ENCODE measurements at regions not wholly inside any gene's neighbourhood (a gene's known extent, or its start where the extent isn't known, plus 50 kb on each side); places are given as distances from the start of the nearest gene placed in this dataset.
A peak's percentile ranks its signal among the peaks of the same experiment; 100 is the strongest.

- H3K4me3 ChIP-seq (ENCODE audit: insufficient read depth, low read depth, low read length): no peak overlapping the region
- FAIRE-seq (no peak), DNase-seq (ENCODE audit: low read depth) (no peak)
- no peak overlapping the region for H3K4me2 ChIP-seq (ENCODE audit: low read length)
- no peak overlapping the region for H3K27ac Mint-ChIP-seq (ENCODE audit: unreplicated experiment)
- no peak overlapping the region for H3K9ac ChIP-seq (ENCODE audit: low read length)
- peaks cover 4% of the 10 kb centered on the region for H3K4me1 Mint-ChIP-seq (ENCODE audit: low read depth, unreplicated experiment)
- peaks cover 6% of the 10 kb centered on the region for H3K27me3 Mint-ChIP-seq (ENCODE audit: low read depth, unreplicated experiment)
- no peak overlapping the region for H2AFZ ChIP-seq (ENCODE audit: low read depth, low read length)
- TF ChIP-seq, protein P1, sequence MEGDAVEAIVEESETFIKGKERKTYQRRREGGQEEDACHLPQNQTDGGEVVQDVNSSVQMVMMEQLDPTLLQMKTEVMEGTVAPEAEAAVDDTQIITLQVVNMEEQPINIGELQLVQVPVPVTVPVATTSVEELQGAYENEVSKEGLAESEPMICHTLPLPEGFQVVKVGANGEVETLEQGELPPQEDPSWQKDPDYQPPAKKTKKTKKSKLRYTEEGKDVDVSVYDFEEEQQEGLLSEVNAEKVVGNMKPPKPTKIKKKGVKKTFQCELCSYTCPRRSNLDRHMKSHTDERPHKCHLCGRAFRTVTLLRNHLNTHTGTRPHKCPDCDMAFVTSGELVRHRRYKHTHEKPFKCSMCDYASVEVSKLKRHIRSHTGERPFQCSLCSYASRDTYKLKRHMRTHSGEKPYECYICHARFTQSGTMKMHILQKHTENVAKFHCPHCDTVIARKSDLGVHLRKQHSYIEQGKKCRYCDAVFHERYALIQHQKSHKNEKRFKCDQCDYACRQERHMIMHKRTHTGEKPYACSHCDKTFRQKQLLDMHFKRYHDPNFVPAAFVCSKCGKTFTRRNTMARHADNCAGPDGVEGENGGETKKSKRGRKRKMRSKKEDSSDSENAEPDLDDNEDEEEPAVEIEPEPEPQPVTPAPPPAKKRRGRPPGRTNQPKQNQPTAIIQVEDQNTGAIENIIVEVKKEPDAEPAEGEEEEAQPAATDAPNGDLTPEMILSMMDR (IDR thresholded peaks at IDR 0.05; ENCODE audit: insufficient read depth, low read depth, low read length): no peak
- H3K4me1 ChIP-seq (ENCODE audit: insufficient read depth, low read length): peaks cover 6% of the 10 kb centered on the region
- no peaks in the 10 kb centered on the region for H3K9me3 ChIP-seq (ENCODE audit: insufficient read depth, low read depth, low read length)
- H3K4me3 Mint-ChIP-seq (ENCODE audit: unreplicated experiment): no peak overlapping the region
- no peaks in the 10 kb centered on the region for H3K79me2 ChIP-seq (ENCODE audit: insufficient read depth, low read length)
- no peaks in the 10 kb centered on the region for H3K9me3 Mint-ChIP-seq (ENCODE audit: unreplicated experiment)
- no peaks in the 10 kb centered on the region for H3K36me3 Mint-ChIP-seq (ENCODE audit: low read depth, unreplicated experiment)
- no peaks in the 10 kb centered on the region for H3K27me3 ChIP-seq (ENCODE audit: insufficient read depth, low read length)
- H4K20me1 ChIP-seq (ENCODE audit: insufficient read depth, low read length): no peaks in the 10 kb centered on the region
- no peaks in the 10 kb centered on the region for H3K36me3 ChIP-seq (ENCODE audit: insufficient read depth, low read length)
- H3K27ac ChIP-seq (ENCODE audit: low read depth, low read length): no peak overlapping the region
These were observed 188.2 kb downstream of the TPBG start for GRCh38 chr6:82551831-82552230.

DNA sequence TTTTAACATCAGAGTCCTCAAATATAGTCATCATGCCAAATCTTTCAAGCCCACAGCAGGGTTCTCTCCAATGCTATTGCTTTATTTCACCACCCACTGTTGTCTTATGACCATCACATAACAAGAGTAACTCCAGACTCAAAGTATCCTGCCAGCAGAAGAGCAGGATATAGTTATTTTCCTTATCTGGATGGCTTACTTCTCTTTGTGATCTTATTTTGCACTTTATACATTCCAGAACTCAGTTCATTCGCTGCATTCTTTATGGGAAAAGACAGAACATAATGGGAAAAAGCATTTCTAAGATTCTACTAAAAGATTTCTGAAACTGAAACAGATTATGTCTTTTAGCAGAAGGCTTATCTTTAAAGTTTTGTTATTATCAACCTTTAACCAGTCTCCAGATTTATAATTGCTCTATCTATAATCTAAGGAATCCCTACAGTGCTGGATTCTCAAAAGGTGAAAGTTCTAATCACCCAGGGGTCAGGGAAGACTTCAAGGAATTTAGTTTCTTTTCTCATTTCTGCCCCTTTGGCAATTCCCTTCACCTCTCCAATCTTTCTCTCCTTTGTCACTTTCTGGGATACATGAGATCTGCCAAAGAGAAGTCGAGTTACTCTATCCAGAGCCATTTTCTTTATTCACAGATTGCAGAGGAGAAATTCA, 190.4 kb downstream of the TPBG start:
- DNase-seq (ENCODE audit: low read depth) (no peak), FAIRE-seq (no peak)
- Histone ChIP-seq H4K20me1 (ENCODE audit: insufficient read depth, low read length) (no peaks in the 10 kb centered on the region), H3K79me2 (ENCODE audit: insufficient read depth, low read length) (no peaks in the 10 kb centered on the region), H3K27me3 (ENCODE audit: insufficient read depth, low read length) (no peaks in the 10 kb centered on the region), H3K27ac (ENCODE audit: low read depth, low read length) (no peak overlapping the region), H3K36me3 (ENCODE audit: insufficient read depth, low read length) (no peaks in the 10 kb centered on the region), H3K4me2 (ENCODE audit: low read length) (no peak overlapping the region), H3K9ac (ENCODE audit: low read length) (no peak overlapping the region), H2AFZ (ENCODE audit: low read depth, low read length) (no peak overlapping the region), H3K9me3 (ENCODE audit: insufficient read depth, low read depth, low read length) (no peaks in the 10 kb centered on the region), H3K4me1 (ENCODE audit: insufficient read depth, low read length) (peaks cover 6% of the 10 kb centered on the region), H3K4me3 (ENCODE audit: insufficient read depth, low read depth, low read length) (no peak overlapping the region)
- H3K27ac Mint-ChIP-seq (ENCODE audit: unreplicated experiment): no peak overlapping the region
- no peaks in the 10 kb centered on the region for H3K36me3 Mint-ChIP-seq (ENCODE audit: low read depth, unreplicated experiment)
- peaks cover 6% of the 10 kb centered on the region for H3K27me3 Mint-ChIP-seq (ENCODE audit: low read depth, unreplicated experiment)
- H3K4me3 Mint-ChIP-seq (ENCODE audit: unreplicated experiment): no peak overlapping the region
- peaks cover 4% of the 10 kb centered on the region for H3K4me1 Mint-ChIP-seq (ENCODE audit: low read depth, unreplicated experiment)
- H3K9me3 Mint-ChIP-seq (ENCODE audit: unreplicated experiment): no peaks in the 10 kb centered on the region
- TF ChIP-seq EZH2 (IDR thresholded peaks at IDR 0.05; ENCODE audit: insufficient read depth, low read length): no peak
- TF ChIP-seq, protein P1 (IDR thresholded peaks at IDR 0.05; ENCODE audit: insufficient read depth, low read depth, low read length): no peak

DNA sequence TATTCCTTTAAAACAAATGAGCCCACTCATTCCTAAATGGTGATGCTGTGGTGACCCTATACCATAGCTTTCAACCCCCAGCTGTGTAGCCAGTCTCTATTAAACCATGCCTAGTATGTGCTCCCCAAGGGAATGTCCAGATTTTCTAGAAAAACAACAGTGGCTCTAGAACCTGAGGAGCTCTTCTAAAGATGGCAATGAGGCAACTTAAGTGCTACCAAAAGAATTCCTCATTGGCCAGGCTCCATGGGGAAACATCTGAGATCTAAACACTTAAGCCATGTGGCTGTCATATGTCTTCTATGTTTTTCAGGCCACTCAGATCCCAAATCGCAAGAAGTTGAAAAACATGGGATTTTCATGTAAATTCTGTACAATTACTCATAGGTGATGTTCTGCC, 191.0 kb downstream of the TPBG start:
- H3K4me3 Mint-ChIP-seq (ENCODE audit: unreplicated experiment): no peak overlapping the region
- peaks cover 6% of the 10 kb centered on the region for H3K4me1 ChIP-seq (ENCODE audit: insufficient read depth, low read length)
- no peak overlapping the region for H3K9ac ChIP-seq (ENCODE audit: low read length)
- H3K4me1 Mint-ChIP-seq (ENCODE audit: low read depth, unreplicated experiment): peaks cover 4% of the 10 kb centered on the region
- H4K20me1 ChIP-seq (ENCODE audit: insufficient read depth, low read length): no peaks in the 10 kb centered on the region
- FAIRE-seq (no peak), DNase-seq (ENCODE audit: low read depth) (peak; percentile 21)
- no peaks in the 10 kb centered on the region for H3K36me3 Mint-ChIP-seq (ENCODE audit: low read depth, unreplicated experiment)
- H3K79me2 ChIP-seq (ENCODE audit: insufficient read depth, low read length): no peaks in the 10 kb centered on the region
- no peak overlapping the region for H3K27ac ChIP-seq (ENCODE audit: low read depth, low read length)
- H3K9me3 ChIP-seq (ENCODE audit: insufficient read depth, low read depth, low read length): no peaks in the 10 kb centered on the region
- no peak overlapping the region for H3K4me3 ChIP-seq (ENCODE audit: insufficient read depth, low read depth, low read length)
- H3K4me2 ChIP-seq (ENCODE audit: low read length): no peak overlapping the region
- H3K36me3 ChIP-seq (ENCODE audit: insufficient read depth, low read length): no peaks in the 10 kb centered on the region
- no peaks in the 10 kb centered on the region for H3K9me3 Mint-ChIP-seq (ENCODE audit: unreplicated experiment)
- no peak overlapping the region for H2AFZ ChIP-seq (ENCODE audit: low read depth, low read length)
- peaks cover 6% of the 10 kb centered on the region for H3K27me3 Mint-ChIP-seq (ENCODE audit: low read depth, unreplicated experiment)
- no peaks in the 10 kb centered on the region for H3K27me3 ChIP-seq (ENCODE audit: insufficient read depth, low read length)
- TF ChIP-seq EZH2 (IDR thresholded peaks at IDR 0.05; ENCODE audit: insufficient read depth, low read length): no peak
- TF ChIP-seq, protein P1 (IDR thresholded peaks at IDR 0.05; ENCODE audit: insufficient read depth, low read depth, low read length): no peak
- H3K27ac Mint-ChIP-seq (ENCODE audit: unreplicated experiment): no peak overlapping the region
